Activated CD4-positive, alpha-beta T cell treated with anti-CD3 and anti-CD28 coated beads for 1 hour (primary cell): ENCODE measurements at regions not wholly inside any gene's neighbourhood (a gene's known extent, or its start where the extent isn't known, plus 50 kb on each side); places are given as distances from the start of the nearest gene placed in this dataset.
"Not testable (repeated sequence)": the region's sequence is repeated elsewhere in the genome, so short reads cannot be mapped to it uniquely, and the experiment has no call there.

Source experiments
- DNase-seq: peaks from one replicate; pipeline ENCODE4 v3.0.0-alpha.2; 2020

- DNase-seq: no peak
Observed at GRCh38 chr2:16209799-16210198, 269.4 kb downstream of the MYCN start.

GRCh38 chr2:16208921-16209320, 268.6 kb downstream of the MYCN start:
- DNase-seq: no peak

GRCh38 chr2:16208241-16208797, 268.0 kb downstream of the MYCN start:
- DNase-seq: no peak

GRCh38 chr2:16207611-16208010, 267.3 kb downstream of the MYCN start:
- no peak for DNase-seq

GRCh38 chr2:16207151-16207550, 266.8 kb downstream of the MYCN start:
- DNase-seq: no peak

- DNase-seq: no peak
Observed at GRCh38 chr2:16206191-16206944, 266.0 kb downstream of the MYCN start.

- DNase-seq: no peak
Observed at GRCh38 chr2:16205631-16206030, 265.3 kb downstream of the MYCN start.

- DNase-seq: no peak
Observed at GRCh38 chr2:16204886-16205620, 264.7 kb downstream of the MYCN start.

- no peak for DNase-seq
Observed at GRCh38 chr2:16204251-16204650, 263.9 kb downstream of the MYCN start.

- no peak for DNase-seq
Observed at GRCh38 chr2:16203691-16204090, 263.3 kb downstream of the MYCN start.

GRCh38 chr2:16203069-16203468, 262.7 kb downstream of the MYCN start:
- no peak for DNase-seq

GRCh38 chr2:16202266-16203020, 262.1 kb downstream of the MYCN start:
- no peak for DNase-seq

- no peak for DNase-seq
Observed at GRCh38 chr2:16201848-16202247, 261.5 kb downstream of the MYCN start.

- no peak for DNase-seq
Observed at GRCh38 chr2:16200554-16201193, 260.3 kb downstream of the MYCN start.

GRCh38 chr2:16199882-16200553, 259.7 kb downstream of the MYCN start:
- DNase-seq: no peak

- DNase-seq: not testable (repeated sequence)
Observed at GRCh38 chr2:16199241-16199640, 258.9 kb downstream of the MYCN start.

GRCh38 chr2:16198166-16198912, 258.0 kb downstream of the MYCN start:
- DNase-seq: no peak

GRCh38 chr2:16197504-16198147, 257.3 kb downstream of the MYCN start:
- no peak for DNase-seq

- no peak for DNase-seq
Observed at GRCh38 chr2:16196687-16197503, 256.5 kb downstream of the MYCN start.

- DNase-seq: no peak
Observed at GRCh38 chr2:16195681-16196070, 255.3 kb downstream of the MYCN start.
